ENCODE measurements at regions not wholly inside any gene's neighbourhood (a gene's known extent, or its start where the extent isn't known, plus 50 kb on each side); places are given as distances from the start of the nearest gene placed in this dataset.
"Not testable (repeated sequence)": the region's sequence is repeated elsewhere in the genome, so short reads cannot be mapped to it uniquely, and the experiment has no call there.

DNA sequence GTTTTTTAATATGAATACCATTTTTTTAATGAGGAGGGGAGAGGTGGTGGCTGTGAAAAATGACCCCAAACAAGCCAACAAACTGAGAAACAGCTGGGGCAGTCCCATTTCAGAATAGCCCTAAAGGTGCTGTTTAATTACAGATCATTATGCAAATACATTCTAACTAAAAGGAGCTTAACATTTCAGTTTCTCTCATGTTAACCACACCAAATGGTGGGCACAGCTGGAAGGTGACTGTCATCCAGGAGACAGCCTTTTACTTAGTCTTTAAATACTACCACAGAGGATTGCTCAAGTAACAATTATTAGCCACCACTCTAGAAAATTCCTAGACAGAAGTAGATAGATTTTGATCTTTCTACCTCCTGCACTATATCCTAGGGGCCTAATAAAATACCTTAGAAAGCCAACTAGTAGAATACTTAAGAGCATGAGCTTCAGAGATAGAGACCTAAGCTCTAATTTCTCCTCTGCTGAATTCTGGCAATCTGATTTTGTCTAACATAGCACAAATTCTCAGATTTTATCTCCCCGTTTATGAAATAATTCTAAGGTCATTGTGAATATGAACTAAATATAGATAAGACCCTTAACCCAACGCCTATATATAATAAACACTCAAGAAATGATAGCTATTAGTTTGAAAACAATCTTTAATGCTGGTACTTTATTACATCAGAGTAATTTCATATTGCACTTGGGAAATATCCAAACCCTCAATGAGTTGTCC is 615.1 kb upstream of the NRSN1 start:
- no peak for DNase-seq (ENCODE audit: low read depth)

DNA sequence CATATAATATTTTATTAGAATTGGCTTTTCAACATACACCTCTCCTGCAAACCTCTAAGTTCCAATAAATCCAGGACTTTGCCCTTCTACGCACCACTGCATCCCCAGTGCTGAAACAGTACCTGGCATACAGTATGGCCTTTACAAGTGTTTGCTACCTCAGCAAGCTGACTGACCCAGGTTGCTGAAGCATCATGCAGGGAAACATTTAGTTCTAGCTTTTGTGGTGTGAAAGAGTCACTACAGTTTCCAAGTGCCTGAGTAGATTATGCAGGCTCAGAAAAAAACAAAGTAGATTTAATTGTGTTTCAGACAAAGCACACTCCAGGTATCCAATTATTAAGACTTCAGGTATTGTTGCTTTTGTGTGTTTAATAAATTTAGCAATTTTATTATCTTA is 614.2 kb upstream of the NRSN1 start:
- no peak for DNase-seq (ENCODE audit: low read depth)

DNA sequence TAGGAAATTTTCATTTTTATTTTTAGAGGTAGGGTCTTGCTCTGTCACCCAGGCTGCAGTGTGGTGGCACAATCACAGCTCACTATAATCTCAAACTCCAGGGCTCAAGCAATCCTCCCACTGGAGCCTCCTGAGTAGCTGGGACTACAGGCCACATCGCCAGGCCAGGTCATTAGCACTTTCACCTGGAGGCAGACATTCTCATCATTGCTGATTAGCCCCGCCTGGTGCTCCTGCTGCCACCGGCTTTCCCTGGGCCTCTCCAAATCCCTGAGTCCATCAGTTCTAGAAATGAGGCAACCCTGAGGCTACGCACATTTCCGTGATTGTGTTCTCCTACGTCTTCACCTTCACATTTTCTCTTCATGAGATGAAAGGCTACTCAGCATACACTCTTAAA is 607.7 kb upstream of the NRSN1 start:
- no peak for DNase-seq (ENCODE audit: low read depth)

DNA sequence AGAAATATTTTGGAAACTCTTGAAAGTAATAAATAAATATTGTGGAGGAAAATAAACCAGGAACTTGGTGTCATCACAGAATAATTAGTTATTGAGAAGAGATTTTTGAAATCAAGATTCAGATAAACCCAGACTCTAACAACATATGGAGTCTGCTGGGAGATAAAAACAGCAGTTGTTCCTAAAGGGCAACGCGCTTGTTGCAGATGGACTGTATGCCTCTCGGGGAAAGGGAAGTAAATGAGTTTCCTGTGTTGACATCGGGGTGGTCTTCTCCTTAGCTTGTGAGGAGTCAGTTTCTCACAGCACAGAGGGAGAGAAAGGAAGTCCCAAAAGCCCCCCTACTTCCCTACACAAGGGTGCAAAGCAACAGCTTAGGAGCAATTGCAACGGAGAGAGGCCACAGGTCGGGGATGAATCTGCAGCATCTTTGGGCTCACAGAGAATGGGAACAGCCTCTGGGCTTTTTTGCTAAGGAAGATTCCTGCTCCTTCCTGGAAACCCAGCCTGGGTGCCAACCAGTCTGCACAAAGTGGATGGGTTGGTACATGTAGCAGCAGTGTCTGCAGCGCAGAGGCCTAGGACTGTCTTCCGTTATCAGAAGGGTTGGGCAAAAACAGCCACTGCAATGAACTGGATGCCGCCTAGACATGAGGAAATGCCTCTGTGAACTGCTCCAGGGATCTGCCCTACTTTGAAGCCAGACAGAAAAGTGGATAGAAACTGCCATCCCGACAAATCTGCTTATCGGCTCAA is 603.0 kb upstream of the NRSN1 start:
- no peak for DNase-seq (ENCODE audit: low read depth)

DNA sequence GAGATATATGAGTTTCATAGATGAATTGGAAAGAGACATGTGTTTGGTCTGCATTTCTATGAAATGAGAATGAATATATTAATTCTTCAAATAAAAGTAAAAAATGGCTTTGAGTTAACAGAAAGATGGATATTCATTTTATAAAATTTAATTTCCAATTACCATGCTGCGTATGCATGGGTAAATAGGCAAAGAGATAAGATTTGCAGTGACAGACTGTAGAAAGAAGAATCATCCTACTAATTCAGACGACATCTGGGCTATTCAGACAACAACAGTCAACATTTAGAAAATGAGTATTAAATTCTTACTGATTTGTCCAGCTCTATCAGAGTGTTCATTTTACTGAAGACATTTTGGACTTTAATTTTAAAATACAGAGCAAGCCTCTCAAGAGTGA is 602.2 kb upstream of the NRSN1 start:
- no peak for DNase-seq (ENCODE audit: low read depth)

DNA sequence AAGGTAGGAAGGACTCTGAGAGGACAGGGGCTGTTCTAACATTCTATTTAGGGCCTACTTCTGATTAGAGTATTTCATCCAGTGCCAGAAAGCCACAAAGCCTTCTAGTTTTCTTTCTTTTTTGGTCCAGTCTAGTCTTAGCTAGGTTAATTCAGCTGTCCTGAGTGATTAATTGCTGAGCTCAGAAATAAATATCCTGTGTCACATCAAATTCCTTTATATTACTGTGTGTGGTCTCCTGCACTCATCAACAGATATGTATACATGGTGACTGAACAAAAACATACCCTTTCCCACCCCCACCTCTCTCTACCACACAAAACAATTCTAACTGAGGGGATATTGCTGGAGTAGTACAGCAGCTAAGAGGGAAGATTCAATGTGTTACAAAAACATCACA is 601.5 kb upstream of the NRSN1 start:
- no peak for DNase-seq (ENCODE audit: low read depth)

DNA sequence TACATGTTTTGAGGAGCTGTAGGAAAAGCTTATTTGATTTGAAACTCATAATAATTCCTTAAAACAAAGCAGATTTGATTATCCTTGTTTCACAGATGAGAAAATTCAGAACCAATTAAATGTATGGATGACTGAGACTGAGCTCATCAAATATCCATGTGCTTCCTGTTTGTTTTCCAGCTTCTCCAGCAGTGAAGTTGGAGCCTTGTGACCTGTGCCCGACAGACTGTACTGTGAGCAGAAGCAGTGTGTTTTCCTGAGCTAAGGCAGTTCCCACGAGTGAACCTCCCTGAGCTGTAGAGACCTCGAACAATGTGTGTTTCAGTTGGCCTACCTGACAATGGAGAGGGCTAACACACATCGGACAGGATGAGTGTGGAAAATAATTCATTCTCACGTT is 599.5 kb upstream of the NRSN1 start:
- no peak for DNase-seq (ENCODE audit: low read depth)

DNA sequence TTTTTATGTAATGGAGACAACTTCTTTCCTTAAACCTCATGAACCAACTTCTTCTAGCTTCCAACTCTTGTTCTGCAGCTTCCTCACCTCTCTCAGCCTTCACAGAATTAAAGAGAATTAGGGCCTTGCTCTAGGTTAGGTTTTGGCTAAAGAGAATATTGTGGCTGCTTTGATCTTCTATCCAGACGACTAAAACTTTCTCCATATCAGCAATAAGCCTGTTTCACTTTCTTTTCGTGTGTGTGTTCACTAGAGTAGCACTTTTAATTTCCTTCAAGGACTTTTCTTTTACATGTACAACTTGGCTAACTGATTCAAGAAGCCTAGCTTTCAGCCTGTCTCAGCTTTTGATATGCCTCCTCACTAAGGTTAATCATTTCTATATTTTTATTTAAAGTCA is 596.1 kb upstream of the NRSN1 start:
- DNase-seq (ENCODE audit: low read depth), result no peak

DNA sequence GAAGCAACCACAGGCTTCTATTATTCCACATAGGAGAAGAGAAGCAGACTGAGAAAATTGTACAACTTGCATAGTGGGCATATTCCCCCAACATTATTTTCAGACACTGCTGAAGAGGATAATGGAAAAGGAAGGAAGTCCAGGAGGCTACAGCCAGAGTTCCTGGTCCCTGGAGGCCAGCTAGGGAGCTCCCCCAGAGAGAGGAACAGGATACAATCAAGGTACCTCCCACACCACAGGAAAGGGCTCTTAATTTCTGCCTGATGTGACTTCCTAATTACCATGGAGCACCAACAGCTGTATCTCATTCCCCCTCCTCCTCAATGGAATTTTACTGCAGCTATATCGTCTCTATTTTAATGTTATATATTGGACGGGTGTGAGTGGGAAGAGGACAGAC is 594.3 kb upstream of the NRSN1 start:
- DNase-seq (ENCODE audit: low read depth), result no peak

DNA sequence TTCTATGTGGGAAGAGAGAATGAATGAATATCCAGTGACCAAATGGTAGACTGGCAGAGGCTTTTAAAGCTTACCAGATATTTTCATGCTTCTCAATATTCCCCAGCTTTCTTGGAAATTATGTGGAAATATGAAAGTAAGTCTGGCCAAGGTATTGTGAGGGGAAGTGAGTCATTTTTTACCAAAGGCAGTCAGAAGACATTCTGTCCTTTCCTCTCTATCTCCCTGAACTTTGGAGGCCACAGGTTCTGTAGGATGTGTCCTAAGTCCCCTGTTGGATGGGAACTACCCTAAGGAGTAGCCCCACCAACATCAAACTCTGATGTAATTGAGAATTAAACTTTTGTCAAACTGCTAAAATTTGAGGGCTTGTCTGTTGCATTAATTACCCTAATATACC is 593.8 kb upstream of the NRSN1 start:
- peak; percentile 66 for DNase-seq (ENCODE audit: low read depth)

DNA sequence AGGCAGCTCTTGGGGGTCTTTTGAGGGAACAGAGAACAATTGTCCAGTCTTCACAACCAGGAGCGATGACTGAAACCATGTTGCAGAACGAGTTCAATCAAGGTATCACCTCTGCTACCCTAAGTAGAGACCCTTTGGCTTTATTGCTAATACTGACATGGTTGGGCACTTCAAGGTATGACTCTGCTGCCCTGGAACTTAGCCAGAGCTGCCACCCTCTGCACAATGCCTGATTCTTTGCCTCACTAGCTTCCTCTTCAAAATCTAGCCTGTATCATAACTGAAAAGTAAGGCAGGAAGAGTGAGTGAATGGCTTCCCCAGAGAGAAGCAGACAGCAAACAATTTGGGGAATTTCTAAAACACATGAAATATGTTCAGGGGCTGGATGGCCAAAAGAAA is 592.7 kb upstream of the NRSN1 start:
- DNase-seq (ENCODE audit: low read depth), result no peak

DNA sequence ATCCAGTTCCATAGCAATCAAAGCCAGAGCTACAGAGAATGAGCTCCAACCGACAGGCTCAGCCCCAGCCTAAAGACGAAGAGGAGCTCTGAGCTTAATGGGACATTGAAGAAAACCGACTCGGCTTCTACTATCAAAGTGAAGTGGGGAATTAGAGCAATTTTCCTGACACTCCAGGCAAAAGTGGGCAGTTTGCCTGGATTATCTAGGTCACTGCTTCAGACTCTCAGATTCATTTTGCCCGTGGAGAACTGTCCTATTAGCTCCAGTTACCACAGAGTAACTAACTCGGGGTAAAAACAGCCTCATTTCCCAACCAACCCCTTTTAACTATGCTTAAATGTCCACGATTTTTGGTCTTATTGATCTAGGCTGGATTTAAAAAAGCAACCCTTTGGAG is 592.1 kb upstream of the NRSN1 start:
- DNase-seq (ENCODE audit: low read depth), result peak; percentile 40

DNA sequence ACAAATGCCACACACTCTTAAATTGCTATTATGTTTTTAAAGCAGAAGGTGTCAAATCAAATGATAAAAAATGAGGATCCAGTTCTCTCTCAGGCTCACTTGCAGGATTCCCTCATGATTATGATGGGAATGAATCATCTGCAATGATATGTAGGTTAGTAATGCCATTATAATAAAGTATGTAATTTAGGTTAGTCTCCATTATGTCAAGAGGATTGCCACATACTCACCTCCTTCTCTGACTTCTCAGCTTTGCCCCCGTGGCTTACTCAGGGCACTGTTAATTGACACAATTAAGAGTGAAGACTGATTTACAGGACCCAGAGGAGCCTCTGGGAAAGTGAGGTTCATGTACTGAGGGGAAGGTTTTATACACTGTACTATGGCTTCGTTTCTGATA is 591.7 kb upstream of the NRSN1 start:
- DNase-seq (ENCODE audit: low read depth), result peak; percentile 30

DNA sequence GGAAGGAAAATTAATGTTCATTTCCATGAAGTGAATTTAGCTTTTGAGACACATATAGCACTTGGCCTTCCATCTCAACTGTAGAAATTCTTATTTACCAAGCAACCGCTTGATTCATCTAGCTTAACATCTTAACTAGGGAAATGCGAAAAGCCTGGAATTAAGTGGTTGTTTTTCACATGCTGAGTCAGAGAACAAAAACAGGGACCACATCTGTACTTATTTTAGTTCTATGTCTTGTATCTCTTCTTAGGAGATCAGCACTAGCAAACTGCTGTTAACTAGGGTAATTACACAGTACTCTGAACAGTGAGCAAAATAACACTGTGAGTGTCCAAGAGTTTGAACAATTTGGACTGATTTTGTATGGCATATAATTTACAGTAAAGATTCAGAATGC is 590.9 kb upstream of the NRSN1 start:
- DNase-seq (ENCODE audit: low read depth), result peak; percentile 23

DNA sequence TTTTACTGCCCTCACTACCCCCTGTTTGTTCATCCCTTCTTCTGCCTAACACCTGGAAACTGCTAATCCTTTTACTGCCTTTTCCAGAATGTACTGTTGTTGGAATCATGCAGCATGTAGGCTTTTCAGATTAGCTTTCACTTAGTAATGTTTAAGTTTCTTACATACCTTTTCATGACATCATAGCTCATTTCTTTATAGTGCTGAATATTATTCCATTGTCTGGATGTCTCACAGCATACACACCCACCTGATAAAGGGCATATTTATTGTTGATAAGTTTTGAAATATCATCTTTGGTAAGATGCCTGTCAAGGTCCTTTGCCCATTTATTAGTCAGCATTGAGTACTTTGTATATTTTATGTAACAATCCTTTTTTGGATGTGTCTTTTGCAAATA is 588.2 kb upstream of the NRSN1 start:
- DNase-seq (ENCODE audit: low read depth), result peak; percentile 7

DNA sequence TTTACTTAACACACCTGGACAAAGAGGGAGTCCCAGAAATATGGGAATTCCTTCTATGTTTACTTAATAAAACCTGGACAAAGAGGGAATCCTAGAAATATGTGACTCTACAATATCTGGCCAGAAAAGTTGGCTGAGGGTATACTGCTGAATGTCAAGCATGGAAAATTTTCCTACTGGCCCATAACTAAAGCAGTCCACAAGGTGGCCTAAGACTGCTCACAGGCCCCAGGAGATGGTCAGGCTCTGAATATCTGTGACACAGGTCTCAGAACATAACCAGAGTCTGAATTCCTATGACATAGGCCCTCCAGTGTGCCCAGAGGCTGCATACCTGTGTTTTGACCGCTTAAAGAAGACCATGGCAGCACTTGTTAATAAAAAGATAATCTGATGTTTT is 578.2 kb upstream of the NRSN1 start:
- DNase-seq (ENCODE audit: low read depth), result no peak

DNA sequence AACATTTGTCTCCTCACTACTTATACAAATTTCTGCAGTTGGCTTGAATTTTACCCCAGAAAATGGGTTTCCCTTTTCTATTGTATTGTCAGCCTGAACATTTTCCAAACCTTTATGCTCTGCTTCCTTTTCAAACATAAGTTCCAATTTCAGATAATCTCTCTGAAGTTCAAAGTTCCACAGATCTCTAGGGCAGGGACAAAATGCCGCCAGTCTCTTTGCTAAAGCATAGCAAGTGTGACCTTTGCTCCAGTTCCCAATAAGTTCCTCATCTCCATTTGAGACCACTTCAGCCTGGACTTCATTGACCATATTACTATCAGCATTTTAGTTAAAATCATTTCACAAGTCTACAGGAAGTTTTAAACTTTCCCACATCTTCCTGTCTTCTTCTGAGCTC is 571.1 kb upstream of the NRSN1 start:
- not testable (repeated sequence) for DNase-seq (ENCODE audit: low read depth)

DNA sequence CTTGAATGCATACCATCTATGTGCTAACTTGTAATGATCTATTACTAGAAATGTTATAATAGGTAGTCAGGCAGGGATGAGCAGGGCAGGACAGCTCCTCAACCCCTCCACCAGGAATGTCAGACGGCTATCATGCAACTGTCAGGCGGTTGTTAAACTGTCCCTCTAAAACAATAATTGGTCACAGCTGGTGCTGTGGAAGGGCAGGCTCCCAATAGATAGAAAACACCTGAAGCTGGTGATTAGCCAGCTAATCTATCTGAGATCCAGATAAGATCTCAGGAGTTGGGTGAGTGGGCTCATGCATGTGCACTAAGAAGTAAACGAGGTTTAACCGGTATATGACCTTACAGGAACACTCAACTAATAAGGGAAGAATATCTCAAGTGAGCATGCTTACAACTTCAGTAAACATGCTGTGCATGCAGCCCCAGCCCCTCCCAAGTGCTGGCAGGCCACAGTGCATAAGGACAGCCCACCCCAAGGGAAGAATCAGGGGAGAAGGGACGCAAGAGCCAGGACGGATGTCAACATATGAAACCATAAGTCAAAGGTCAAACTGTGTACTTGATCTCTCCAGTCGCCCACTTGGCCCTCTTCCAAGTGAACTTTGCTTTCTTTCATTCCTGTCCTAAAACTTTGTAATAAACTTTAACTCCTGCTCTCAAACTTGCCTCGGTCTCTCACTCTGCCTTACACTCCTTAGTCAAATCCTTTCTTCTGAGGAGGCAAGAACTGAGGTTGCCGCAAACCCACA is 566.2 kb upstream of the NRSN1 start:
- DNase-seq (ENCODE audit: low read depth), result no peak

DNA sequence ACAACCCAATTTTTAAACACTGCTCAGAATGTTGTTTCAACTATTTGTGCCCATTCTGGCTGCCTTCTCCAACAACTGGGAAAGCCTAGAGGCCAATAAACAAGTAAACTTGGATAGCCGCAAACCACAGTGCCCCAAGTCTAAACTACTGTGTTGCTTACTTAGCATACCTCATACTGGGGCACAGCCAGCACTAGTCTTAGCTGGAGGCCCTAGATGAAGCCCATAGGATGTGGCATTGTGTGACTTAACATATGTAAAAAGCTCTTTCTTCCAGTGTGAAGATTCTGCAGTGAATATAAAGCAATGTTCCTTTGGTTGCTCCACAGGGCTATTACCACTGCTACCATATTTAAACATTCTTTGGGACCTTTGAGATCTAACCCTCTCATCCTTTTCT is 564.3 kb upstream of the NRSN1 start:
- DNase-seq (ENCODE audit: low read depth), result no peak

DNA sequence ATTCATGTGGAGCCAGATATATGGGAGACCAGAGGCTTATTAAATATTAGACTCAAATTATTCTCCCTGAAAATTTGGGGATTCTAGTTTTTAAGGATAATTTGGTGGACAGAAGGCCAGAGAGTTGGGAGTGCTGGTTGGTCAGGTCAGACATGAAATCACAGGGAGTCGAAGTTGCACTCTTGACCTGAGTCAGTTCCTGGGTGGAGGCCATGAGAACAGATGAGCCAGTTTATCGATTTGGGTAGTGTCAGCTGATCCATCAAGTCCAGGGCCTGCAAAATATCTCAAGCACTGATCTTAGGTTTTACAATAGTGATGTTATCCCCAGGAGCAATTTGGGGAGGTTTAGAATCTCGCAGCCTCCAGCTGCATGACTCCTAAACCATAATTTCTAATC is 563.5 kb upstream of the NRSN1 start:
- no peak for DNase-seq (ENCODE audit: low read depth)

DNA sequence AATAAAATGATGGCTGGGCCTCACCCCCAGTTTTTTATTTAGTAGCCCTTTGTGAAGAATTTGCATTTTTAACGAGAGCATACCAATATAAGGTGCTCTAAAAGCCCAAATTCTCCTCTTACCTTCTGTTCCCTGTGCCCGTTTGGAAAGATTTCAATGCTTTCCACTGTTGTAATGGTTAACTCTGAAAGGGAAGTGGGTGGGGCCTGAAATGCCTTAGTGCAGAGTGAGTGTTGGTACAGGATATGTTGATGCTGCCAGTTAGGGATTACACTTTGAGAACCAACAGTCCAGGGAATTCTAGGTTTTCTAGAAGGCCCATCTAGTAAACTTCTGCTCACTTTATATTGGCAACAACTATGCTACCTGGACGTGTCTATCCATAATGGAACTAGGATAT is 562.7 kb upstream of the NRSN1 start:
- DNase-seq (ENCODE audit: low read depth), result no peak

DNA sequence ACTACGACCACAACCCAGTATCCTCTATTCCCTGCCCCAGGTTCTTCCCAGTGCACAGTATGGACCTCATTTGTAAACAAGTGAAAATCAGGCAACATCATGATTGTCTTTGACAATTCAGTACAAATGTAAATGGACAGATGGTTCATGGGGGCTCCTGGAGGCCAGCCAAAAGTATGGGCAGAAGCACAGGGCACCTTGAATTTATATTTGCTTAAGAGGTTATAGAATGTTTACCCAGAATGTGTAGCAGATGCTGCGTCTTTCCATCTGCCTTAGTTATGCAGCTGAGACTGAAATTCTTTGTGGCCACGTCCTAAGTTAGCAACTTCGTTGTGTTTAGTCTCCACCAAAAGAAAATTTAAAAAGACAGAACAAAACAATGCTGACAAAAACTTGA is 559.6 kb upstream of the NRSN1 start:
- DNase-seq (ENCODE audit: low read depth), result no peak

DNA sequence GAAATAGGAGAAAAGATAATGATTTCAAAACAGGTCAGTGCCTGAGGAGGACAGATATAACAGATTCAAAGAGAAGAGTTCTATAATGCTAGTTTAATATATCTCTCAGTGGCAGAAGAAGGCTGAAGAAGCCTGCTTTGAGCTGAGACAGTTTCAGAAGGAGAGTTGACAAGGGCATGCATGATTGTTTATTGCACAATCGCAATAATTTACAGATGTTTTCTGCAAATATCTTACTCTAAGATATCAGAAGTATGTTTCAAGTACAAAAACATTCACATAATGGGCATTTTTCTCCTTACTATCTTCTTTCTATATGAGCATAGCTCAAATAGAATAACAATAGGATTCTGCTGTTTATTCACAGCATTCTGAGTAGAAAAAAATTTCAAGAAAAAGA is 557.7 kb upstream of the NRSN1 start:
- DNase-seq (ENCODE audit: low read depth), result no peak
